Left kidney (tissue), 1 donor: ENCODE measurements at regions not wholly inside any gene's neighbourhood (a gene's known extent, or its start where the extent isn't known, plus 50 kb on each side); places are given as distances from the start of the nearest gene placed in this dataset.

Experiments
- DNase-seq: peaks from one replicate; pipeline ENCODE4 v3.0.0-alpha.2; 2013

DNA sequence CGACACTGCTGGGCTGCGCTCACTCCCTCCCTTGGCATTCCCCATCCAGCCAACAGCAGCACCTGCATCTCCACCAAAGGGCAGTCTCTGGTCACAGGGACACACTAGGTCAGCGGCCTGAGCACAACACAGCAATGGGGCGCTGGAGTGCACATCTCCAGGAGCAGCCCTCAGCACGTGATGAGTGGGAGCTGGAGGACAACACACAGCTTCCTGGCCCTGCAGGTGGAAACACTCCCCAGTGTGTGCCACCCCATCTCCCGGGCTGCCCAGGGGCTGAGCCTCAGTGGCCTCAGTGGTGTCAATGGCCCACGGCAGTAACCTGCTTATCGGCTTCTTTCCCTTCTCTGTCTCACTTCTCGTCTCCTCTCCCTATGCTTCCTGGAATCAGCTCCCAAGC lies 96.8 kb upstream of the VSTM2B start:
- DNase-seq: no peak

DNA sequence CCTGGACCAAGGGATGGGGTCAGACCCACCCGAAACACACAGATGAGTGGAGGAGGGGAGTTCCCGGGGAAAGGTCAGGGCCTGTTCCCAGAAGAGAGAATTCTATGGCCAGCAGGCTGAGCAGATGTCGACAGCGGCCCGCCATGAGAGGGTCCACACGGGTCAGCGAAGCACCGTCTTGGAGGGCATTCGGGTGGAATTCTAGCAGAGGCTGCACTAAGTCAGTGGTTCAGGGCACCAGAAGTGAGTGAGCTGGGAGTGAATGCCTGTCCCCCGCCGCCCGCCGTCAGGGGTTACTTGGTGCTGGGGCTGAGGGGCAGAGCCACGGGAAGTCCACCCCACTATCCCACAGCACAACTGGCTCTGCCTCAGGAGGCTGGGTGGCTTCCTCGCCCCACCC lies 96.2 kb upstream of the VSTM2B start:
- DNase-seq: no peak

DNA sequence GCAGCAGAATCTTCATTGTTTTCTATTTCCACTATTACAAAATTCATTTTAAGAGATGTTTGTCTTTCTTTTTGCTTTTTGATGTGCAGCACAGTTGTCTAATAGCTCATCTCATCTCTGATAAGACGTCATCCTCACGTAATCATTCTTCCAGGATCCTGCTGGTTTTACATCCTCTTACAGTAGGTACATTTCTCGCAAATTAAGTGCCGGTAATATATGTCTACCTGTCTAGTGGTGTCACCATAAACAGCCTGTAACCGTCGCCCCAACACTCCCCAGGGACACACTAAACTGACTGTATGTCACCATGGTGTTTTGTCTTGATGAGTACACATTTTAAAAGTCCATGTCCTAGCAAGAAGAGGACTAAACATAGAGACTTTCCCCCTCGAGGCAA lies 94.5 kb upstream of the VSTM2B start:
- DNase-seq: no peak

DNA sequence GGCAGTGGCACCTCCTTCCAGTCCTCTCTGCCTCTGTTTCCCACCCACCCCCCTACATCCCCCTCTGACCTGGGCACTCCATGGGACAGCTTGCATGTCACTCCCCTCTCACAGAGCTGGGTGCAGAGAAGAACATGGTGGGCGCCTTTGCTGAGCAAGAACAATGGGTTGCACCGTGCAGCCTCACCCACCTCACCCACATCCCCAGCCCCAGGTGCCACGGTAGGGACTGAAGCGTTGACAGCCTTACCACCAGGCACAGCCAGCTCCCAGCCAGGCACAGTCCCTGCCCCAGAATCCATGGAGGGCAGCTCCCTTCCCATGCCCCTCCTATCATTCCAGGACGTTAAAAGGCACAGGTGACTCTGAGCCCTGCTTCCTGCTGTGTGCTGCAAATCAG lies 93.1 kb upstream of the VSTM2B start:
- no peak for DNase-seq

DNA sequence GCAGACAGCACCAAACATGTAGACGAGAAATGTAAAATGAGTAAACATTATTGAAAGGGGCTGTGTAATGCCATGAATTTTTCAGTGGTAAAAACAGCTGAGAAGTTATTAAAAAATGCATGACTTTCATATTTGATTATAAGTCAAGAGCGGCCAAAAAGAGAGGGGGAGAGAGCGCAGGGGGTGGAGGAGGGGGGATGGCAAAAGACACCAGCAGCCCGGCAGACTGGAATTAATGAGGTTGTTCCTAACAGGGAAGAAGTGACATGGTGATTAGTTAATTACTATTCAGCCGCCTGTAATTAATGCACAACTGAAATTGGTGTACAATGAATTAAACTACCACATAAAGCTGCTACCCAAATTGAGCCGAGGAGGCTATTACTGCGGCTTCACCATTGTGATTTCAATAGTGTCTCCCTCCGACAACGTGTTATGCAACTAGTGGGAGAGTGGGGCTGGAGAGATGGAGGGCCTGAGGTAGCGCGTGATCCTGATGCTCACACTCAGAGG lies 89.1 kb upstream of the VSTM2B start:
- DNase-seq: no peak

DNA sequence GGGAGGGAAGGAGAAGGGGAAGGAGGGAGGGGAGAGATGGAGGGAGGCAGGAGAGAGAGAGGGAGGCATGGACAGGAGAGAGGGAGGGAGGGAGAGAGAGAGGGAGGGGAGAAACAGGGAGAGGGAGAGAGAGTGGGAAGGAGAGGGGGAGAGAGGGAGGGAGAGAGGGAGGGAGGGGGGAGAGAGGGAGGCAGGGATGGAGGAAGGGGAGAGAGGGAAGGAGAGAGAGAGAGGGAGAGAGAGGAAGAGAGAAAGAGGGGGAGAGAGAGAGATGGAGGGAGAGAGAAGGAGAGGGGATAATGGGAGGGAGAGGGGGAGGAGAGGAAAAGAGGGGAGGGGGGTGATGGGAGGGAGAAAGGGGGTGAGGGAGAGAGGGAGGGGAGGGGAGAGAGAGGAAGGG lies 86.8 kb upstream of the VSTM2B start:
- no peak for DNase-seq

DNA sequence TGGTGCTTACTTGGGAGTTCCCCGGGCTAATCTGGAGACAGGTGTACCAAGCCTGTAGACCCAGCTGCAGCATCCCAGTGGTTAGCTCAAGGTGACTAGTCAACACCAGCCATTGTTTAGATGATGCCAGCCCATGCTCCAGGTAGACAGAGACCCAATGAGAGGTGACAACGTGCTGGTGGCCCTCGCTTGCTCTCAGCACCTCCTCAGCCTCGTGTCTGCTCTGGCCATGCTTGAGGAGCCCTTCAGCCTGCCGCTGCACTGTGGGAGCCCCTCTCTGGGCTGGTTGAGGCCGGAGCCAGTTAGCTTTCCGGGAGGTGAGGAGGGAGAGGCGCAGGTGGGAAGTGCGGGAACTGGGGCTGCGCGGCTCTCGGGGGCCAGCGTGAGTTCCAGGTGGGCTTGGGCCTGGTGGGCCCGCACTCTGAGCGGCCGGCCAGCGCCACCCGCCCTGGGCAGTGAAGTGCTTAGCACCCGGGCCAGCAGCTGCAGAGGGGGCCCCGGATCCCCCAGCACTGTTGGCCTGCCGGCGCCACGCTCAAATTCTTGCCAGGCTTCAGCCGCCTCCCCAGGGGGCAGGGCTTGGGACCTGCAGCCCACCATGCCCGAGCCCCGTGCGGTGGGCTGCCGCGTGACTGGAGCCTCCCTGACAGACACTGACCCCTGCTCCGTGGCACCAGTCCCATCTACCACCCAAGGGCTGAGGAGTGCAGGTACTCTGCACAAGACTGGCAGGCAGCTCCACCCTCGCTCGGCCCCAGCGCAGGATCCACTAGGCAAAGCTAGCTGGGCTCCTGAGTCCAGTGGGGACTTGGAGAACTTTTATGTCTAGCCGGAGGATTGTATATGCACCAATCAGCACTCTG lies 85.9 kb upstream of the VSTM2B start:
- DNase-seq: no peak

DNA sequence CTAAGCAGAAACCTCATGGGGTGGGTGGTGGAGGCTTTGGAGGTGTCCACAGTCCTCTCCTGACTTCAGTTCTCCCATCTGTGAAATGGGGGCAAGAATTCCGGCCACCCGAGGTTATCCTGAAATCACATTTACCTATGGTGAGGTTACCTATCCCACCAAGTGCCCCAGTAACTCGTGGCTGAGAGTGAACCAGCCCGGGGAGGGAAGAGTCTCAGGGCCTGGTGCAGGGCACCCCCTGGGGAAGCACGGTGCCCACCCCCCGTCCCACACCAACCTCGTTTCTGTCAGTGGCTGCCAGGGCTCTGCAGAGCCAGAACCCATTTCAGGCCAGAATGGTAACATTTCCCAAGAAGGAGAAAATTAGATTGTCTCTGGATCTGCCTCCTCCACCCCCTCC lies 83.7 kb upstream of the VSTM2B start:
- DNase-seq: no peak

DNA sequence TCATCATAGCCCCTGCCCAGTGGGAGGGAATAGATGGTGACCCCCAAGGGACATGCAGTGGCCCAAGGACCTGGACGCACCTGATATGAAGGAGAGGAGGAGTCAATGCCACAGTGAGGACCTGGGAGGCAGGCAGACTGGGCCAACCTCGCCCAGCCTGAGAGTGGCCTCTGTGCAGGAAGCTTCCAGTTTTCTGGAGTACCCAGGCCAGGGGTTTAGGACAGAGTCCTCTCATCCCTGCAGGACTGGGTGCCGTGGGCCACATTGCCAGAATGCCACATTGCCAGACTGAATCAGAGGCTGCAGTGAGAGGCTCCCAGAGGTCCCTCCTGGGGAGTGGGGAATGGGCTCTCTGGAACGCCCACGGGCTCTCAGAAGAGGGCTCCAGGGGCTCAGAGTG lies 82.9 kb upstream of the VSTM2B start:
- DNase-seq: no peak

DNA sequence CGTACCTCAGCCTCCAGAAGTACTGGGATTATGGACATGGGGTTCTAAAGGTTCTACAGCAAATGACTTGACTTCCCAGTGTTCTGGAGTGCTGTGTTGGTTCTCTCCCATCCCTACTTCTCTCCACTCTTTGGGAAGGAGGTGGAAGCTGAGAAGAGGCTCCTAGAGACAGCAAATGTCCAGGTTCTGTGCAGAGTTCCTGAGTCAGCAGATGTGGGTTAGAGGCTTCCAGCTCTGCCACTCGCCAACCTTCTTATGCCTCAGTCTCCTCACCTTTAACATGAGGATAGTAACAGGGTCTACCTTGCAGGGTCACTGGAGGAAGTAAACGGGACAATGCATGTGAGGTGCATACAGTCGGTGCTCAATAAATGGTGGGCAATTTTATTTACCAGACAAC lies 80.5 kb upstream of the VSTM2B start:
- no peak for DNase-seq

DNA sequence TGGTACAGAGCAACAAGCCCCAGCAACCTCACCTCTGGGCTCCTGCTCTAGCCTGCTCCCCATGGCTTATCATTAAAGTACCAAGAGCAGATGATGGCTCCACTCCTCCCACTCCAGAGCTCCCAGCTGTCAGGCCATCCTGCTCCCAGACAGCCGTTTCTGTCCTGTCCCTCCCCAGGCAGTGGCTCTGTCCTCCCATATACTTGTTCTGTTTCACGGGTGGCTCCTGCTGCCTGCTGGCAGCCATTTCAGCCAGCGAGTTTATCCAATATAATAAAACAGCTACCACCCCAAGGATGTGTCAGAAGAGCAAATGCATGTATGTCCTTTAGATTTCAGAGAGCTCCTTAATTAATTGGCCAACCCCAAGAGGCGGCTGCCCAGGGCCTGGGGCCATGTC lies 79.4 kb upstream of the VSTM2B start:
- DNase-seq: no peak

DNA sequence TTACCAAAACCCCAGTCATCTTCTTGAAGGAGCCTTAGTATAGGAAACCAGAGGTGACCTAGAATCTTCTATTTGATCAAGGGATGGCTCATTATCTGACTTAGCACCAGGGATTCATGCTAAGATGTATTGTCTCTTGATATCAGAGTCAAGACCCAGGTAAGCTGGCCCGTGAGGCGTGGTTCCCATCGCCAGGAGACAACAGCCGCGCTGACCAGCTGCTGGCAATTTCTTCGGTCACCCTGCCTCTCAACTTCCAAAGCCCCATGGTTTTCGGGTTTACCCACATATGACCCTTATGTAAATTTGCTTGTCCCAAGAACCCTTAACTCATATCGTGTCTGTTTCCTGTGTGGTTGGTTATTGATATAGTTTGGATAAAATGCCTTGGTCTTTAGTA lies 77.7 kb upstream of the VSTM2B start:
- no peak for DNase-seq

DNA sequence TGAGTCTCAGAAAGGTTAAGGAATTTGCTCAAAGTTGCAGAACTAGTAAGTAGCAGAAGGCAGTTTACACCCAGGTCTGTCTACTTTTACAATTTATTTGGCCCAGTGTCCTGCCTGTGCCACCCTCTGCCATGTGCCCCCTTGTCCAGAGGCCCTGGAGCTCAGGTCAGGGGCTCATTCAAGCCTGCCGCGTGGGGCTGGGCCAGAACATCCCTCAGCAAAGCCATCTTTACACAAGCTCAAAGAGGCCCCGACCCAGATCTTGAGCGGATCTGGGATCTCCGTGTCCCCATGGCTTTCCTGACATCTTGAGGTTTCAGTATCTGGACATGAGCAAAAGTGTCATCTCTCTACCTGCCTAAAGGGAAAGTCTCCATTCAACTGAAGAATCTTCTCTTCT lies 76.4 kb upstream of the VSTM2B start:
- no peak for DNase-seq

DNA sequence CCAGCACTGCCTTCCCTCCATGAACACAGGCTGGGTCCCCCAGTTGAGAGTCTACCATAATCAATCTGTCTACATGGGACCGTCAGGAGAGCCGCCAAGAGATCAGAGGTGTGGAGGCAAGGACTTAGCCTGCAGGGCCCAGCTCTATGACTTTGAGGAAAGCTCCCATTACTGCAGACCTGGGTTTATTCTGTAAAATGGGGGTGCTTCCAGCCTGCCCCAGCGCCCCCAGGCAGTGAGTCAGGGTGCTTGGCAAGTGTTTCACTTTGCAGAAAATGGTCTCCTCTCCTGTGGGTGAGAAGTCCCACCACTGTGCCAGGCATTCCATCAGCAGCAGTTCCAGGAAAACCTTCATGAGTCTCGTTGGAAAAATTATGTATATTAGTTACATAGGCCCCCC lies 75.5 kb upstream of the VSTM2B start:
- DNase-seq: no peak

DNA sequence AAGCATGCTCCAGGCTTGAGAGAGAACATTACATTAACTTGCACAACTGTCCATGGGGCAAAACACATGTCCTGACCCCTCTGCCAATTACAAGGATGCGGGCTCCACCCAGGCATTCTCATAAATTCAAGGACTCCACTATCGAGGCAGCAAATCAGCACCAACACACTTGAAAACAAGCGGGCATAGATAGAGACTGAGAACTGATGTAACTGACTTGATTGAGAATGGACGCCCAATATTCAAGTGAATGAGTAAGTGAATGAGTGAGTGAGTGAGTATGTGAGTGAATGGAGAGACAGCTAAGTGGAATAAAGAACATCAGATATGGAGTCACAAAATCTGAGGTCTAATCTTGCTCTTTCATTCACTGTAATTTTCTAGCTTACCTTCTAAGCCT lies 75.0 kb upstream of the VSTM2B start:
- DNase-seq: no peak

DNA sequence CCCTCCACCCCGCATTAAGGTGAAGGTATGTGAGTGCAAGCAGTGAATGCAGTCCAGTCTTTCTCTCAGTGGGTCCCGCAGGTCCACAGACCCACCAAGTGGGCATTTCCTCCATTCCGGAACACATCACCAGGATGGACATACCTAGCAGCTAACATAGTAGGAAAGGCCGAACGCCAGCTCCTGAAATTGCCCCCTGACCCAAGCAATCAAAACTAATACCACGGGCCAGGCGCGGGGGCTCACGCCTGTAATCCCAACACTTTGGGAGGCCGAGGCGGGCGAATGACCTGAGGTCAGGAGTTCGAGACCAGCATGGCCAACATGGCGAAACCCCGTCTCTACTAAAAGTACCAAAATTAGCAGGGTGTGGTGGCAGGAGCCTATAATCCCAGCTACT lies 71.7 kb upstream of the VSTM2B start:
- DNase-seq: no peak

DNA sequence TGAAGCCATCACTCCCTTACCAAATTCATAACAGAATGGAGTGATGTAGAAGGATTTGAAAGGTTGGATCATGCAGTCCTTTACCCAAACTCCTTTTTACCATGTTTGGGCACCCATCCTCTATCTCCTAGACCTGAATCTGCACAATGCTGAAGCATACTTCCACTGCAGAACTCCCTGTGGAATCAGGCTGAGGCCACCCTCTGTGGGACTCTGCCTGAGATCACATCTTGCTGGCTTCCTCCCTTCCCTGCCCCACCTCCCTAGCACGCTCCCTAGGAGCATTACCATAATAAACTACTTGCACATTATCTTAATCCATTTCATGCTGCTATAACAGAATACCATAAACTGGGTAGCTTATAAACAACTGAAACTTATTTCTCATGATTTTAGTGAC lies 68.4 kb upstream of the VSTM2B start:
- DNase-seq: no peak

DNA sequence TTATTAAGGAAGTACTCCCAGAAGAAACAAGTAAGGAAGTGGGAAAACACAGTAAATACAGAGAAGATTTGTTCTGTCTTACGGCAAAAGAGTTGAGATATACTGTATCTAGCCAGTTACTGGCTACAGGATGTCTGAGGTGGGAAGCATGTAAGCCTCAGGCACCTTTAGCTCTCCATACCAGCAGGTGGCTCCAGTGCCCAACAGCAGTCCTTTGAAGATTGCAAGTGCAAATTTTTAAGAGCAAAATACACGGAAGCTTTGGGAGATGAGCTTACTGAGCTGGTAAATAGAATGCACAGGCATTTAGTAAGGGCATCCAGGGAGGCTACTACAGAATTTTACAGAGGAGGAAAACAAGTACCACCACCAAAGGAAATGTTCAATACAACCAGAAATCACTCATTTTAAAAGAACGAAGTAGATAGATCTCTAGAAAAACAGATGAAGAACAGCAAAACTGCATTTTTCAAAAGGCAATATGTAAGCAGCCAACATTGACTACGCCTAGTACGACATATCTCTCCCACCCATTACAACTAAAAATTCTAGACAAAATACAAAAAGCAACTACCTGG lies 57.9 kb upstream of the VSTM2B start:
- peak; percentile 4 for DNase-seq

DNA sequence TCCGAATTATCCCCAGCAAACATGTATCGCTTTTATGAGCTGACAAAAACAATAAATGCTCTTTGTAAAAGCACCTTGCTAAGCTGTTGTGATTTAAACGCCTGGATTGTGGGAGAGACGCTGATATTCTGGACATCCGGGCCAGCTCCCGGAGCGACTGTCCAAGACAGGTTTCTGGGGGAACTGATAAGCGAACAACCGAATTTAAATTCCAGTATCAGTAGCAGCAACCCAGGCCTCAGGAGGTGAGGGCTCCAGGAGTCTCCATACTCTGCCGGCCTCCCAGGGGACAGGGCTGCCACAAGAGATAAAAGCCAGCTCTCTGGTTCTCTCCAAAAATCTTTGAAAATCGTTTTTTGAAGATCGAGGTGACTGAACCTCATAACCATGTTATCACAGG lies 50.3 kb upstream of the VSTM2B start:
- no peak for DNase-seq
